ENCODE measurements at regions not wholly inside any gene's neighbourhood (a gene's known extent, or its start where the extent isn't known, plus 50 kb on each side); places are given as distances from the start of the nearest gene placed in this dataset.

DNA sequence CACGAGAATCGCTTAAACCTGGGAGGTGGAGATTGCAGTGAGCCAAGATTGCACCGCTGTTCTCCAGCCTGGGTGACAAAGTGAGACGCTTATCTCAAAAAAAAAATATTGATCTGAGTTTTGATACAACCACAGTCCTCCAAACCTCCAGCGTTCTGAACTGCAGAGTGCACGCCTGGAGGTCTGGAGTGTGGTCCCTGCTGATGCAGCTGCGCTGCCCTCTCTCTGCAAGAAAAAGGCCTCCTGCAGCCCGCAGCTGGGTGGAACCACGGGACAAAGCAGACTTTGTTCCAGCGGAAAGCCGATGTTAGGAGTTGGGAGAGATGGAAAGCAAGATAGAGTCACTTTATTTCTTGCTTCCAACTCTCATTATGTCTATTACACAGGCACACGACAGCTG, 144.9 kb upstream of the SOD1 start:
- no peak for TF ChIP-seq EZH2 (IDR thresholded peaks at IDR 0.05)
- TF ChIP-seq EZH2phosphoT487 (IDR thresholded peaks at IDR 0.05), result no peak
